Panc1 (cell line): ENCODE measurements at regions not wholly inside any gene's neighbourhood (a gene's known extent, or its start where the extent isn't known, plus 50 kb on each side); places are given as distances from the start of the nearest gene placed in this dataset.

Experiments
- ATAC-seq: fragments of 200-7000 bp; cut with Tn5 transposase; 2 replicates; pipeline ENCODE4 v1.9.1; 2020; ENCODE audit warnings: mild to moderate bottlenecking, moderate library complexity
- BruUV-seq: library from RNA; stranded (reverse); fragments of 400-500 nt; replicated peaks from 2 replicates; lab custom pipeline; 2021; lab: Mats Ljungman, UMichigan
- CTCF ChIA-PET: fragments of 300-600 bp; sonication (Branson Sonifier 250); formaldehyde crosslinking; loops from one replicate; lab custom pipeline; 2022; ENCODE audit warnings: antibody characterized with exemption; lab: Charles Lee
- POLR2A ChIA-PET: fragments of 300-600 bp; sonication (Branson Sonifier 250); formaldehyde crosslinking; loops from one replicate; lab custom pipeline; 2022; ENCODE audit warnings: antibody characterized with exemption; lab: Charles Lee
- DNase-seq: peaks from one replicate; pipeline ENCODE4 v3.0.0-alpha.2; 2010; ENCODE audit warnings: low read depth, low spot score
- H3K27ac ChIP-seq: 2 replicates; pipeline ENCODE4 v1.5.1; 2011; ENCODE audit warnings: mild to moderate bottlenecking, low read length, inconsistent platforms
- H3K27me3 ChIP-seq: fragments of 200-500 bp; sonication (Bioruptor generic); 2 replicates; pipeline ENCODE4 v1.6.0; 2014; ENCODE audit warnings: low read length, inconsistent platforms; ENCODE audit not compliant: control insufficient read depth, insufficient read depth
- H3K36me3 ChIP-seq: fragments of 200-500 bp; sonication (Bioruptor generic); 2 replicates; pipeline ENCODE4 v1.5.1; 2014; ENCODE audit warnings: inconsistent platforms, mild to moderate bottlenecking, low read length, moderate library complexity; ENCODE audit not compliant: control insufficient read depth, insufficient read depth
- H3K4me1 ChIP-seq: 2 replicates; pipeline ENCODE4 v1.5.1; 2011; ENCODE audit warnings: inconsistent platforms, mild to moderate bottlenecking, low read length, moderate library complexity; ENCODE audit not compliant: control insufficient read depth, insufficient read depth
- H3K4me3 ChIP-seq, 2 experiments: 2 replicates each; pipeline ENCODE4 v1.5.1; 2011 to 2012; ENCODE audit warnings: low read depth in 2 of 2, low read length in 2 of 2, mild to moderate bottlenecking in 2 of 2, inconsistent platforms in 1 of 2, moderate library complexity in 1 of 2
- H3K9me3 ChIP-seq: fragments of 200-500 bp; sonication (Bioruptor generic); 2 replicates; pipeline ENCODE4 v1.5.1; 2014; ENCODE audit warnings: low read depth, mild to moderate bottlenecking, inconsistent platforms, low read length, moderate library complexity; ENCODE audit not compliant: control insufficient read depth, insufficient read depth
- POLR2AphosphoS5 ChIP-seq: IDR thresholded peaks from 2 replicates; pipeline ENCODE4 v1.6.1; 2012; ENCODE audit warnings: mild to moderate bottlenecking, low read depth, low read length, moderate library complexity
- SIN3A ChIP-seq: IDR thresholded peaks from 2 replicates; pipeline ENCODE4 v1.6.1; 2012; ENCODE audit warnings: low read depth, mild to moderate bottlenecking, low read length, moderate library complexity, borderline replicate concordance; ENCODE audit not compliant: insufficient read depth
- TCF7L2 ChIP-seq: IDR thresholded peaks from 2 replicates; pipeline ENCODE4 v1.6.1; 2011; ENCODE audit warnings: mild to moderate bottlenecking, low read depth, low read length, inconsistent platforms
- in situ Hi-C: cut with HindIII; loops from 2 replicates; pipeline ENCODE4 v1.10.0; 2016; ENCODE audit warnings: low sequenced_read_pairs, low pct_unique_long_range_greater_than_20kb
- intact Hi-C: fragments of 100-400 bp; cut with micrococcal nuclease; formaldehyde crosslinking; loops from one replicate; pipeline ENCODE4 v1.10.0; 2022; ENCODE audit not compliant: unreplicated experiment
- TF ChIP-seq, protein P1 (sequence below), 2 experiments: IDR thresholded peaks; 2 replicates each; pipeline ENCODE4 v1.6.1; 2011 to 2012; ENCODE audit warnings: low read depth in 2 of 2, control low read depth in 1 of 2, low read length in 1 of 2, mild to moderate bottlenecking in 1 of 2, moderate library complexity in 1 of 2; ENCODE audit not compliant: insufficient read depth in 1 of 2
- TF ChIP-seq, protein P2 (sequence below): fragments of 450-650 bp; IDR thresholded peaks from 2 replicates; pipeline ENCODE4 v1.5.1; 2017; ENCODE audit warnings: mild to moderate bottlenecking

DNA sequence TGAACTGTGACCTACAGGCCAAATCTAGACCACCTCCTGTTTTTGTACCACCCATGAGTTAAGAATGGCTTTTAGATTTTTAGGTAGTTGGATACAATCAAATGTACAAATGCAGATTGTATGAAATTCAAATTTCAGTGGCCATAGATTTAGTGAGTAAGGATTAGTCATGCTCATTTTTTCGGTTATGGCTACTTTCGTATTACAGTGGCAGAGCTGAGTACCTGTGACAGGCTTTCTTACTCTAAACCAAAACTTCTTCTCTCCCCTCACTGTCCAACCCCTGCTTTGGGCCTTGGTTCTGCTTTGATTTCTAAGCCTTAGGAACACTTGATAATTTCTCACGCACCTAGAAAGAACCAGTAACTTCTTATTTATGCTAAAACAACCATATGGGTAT, 82.1 kb downstream of the CDC42EP3 start:
- no TSS peak for BruUV-seq
- CTCF ChIA-PET, result no interaction called here
- POLR2A ChIA-PET, result no interaction called here
- Histone ChIP-seq H3K27me3 (no peaks in the 10 kb centered on the region), H3K36me3 (no peaks in the 10 kb centered on the region), H3K9me3 (no peaks in the 10 kb centered on the region), H3K4me3 (no peak overlapping the region), H3K4me1 (0 out of 2 replicates have a peak, but pooled peaks cover 2% of the 10 kb centered on the region), H3K27ac (no peak overlapping the region)
- in situ Hi-C loops, result no loop called here
- intact Hi-C loops, result no loop called here
- DNase-seq, result no peak
- TF ChIP-seq, protein P1, sequence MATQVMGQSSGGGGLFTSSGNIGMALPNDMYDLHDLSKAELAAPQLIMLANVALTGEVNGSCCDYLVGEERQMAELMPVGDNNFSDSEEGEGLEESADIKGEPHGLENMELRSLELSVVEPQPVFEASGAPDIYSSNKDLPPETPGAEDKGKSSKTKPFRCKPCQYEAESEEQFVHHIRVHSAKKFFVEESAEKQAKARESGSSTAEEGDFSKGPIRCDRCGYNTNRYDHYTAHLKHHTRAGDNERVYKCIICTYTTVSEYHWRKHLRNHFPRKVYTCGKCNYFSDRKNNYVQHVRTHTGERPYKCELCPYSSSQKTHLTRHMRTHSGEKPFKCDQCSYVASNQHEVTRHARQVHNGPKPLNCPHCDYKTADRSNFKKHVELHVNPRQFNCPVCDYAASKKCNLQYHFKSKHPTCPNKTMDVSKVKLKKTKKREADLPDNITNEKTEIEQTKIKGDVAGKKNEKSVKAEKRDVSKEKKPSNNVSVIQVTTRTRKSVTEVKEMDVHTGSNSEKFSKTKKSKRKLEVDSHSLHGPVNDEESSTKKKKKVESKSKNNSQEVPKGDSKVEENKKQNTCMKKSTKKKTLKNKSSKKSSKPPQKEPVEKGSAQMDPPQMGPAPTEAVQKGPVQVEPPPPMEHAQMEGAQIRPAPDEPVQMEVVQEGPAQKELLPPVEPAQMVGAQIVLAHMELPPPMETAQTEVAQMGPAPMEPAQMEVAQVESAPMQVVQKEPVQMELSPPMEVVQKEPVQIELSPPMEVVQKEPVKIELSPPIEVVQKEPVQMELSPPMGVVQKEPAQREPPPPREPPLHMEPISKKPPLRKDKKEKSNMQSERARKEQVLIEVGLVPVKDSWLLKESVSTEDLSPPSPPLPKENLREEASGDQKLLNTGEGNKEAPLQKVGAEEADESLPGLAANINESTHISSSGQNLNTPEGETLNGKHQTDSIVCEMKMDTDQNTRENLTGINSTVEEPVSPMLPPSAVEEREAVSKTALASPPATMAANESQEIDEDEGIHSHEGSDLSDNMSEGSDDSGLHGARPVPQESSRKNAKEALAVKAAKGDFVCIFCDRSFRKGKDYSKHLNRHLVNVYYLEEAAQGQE (IDR thresholded peaks at IDR 0.05; ENCODE audit: insufficient read depth in 1 of 2, low read depth in 2 of 2, low read length in 1 of 2), result no peak
- TF ChIP-seq, protein P2, sequence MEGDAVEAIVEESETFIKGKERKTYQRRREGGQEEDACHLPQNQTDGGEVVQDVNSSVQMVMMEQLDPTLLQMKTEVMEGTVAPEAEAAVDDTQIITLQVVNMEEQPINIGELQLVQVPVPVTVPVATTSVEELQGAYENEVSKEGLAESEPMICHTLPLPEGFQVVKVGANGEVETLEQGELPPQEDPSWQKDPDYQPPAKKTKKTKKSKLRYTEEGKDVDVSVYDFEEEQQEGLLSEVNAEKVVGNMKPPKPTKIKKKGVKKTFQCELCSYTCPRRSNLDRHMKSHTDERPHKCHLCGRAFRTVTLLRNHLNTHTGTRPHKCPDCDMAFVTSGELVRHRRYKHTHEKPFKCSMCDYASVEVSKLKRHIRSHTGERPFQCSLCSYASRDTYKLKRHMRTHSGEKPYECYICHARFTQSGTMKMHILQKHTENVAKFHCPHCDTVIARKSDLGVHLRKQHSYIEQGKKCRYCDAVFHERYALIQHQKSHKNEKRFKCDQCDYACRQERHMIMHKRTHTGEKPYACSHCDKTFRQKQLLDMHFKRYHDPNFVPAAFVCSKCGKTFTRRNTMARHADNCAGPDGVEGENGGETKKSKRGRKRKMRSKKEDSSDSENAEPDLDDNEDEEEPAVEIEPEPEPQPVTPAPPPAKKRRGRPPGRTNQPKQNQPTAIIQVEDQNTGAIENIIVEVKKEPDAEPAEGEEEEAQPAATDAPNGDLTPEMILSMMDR, result no peak
- no peak for TF ChIP-seq SIN3A
- TF ChIP-seq TCF7L2, result no peak
- no peak for TF ChIP-seq POLR2AphosphoS5
- no peak for ATAC-seq

DNA sequence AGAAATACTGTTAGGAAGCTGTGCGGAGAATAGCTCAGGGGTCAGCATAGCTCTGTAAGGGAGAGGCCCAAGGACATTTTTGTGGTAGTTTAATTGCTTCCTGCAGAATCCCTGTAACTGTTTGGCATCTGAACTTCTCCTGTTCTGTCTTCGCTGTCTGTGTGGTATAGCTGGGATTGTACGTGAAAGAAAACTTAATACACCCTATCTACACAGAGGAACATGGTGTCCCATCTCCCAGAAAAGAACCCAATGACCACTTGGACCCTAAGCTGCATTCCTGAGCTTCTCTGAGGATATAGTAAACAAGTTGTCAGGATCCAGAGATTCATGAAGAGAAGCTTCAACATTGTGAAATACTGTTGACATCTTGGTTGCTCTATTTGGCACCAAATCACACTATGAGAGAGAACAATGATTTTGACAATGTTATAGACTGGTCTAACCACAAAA, 81.3 kb downstream of the CDC42EP3 start:
- ATAC-seq (no peak), DNase-seq (no peak)
- POLR2A ChIA-PET, result no interaction called here
- Histone ChIP-seq H3K4me1 (0 out of 2 replicates have a peak, but pooled peaks cover 2% of the 10 kb centered on the region), H3K27me3 (no peaks in the 10 kb centered on the region), H3K27ac (no peak overlapping the region), H3K36me3 (no peaks in the 10 kb centered on the region), H3K4me3 (no peak overlapping the region), H3K9me3 (no peaks in the 10 kb centered on the region)
- no TSS peak for BruUV-seq
- TF ChIP-seq TCF7L2 (no peak), SIN3A (no peak)
- in situ Hi-C loops, result no loop called here
- intact Hi-C loops, result no loop called here
- CTCF ChIA-PET, result no interaction called here
